ENCODE measurements at regions not wholly inside any gene's neighbourhood (a gene's known extent, or its start where the extent isn't known, plus 50 kb on each side); places are given as distances from the start of the nearest gene placed in this dataset.

GRCh38 chr6:11362564-11362963, 130.1 kb upstream of the NEDD9 start:
- H3K9me3 Mint-ChIP-seq: peaks cover 36% of the 10 kb centered on the region
- H3K27ac Mint-ChIP-seq: peak overlapping the region; percentile 67
- peaks cover 78% of the 10 kb centered on the region for H3K4me1 Mint-ChIP-seq
- H3K36me3 Mint-ChIP-seq: peaks cover 92% of the 10 kb centered on the region
- DNase-seq: no peak
- no peak overlapping the region for H3K4me3 Mint-ChIP-seq
- no peaks in the 10 kb centered on the region for H3K27me3 Mint-ChIP-seq

GRCh38 chr6:11358904-11359830, 126.7 kb upstream of the NEDD9 start:
- Mint-ChIP-seq H3K36me3 (peaks cover 91% of the 10 kb centered on the region), H3K4me3 (no peak overlapping the region)

GRCh38 chr6:11357285-11357684, 124.8 kb upstream of the NEDD9 start:
- Mint-ChIP-seq H3K36me3 (peaks cover 85% of the 10 kb centered on the region), H3K4me3 (no peak overlapping the region), H3K27ac (peak overlapping the region; percentile 55), H3K27me3 (no peaks in the 10 kb centered on the region), H3K9me3 (peaks cover 28% of the 10 kb centered on the region), H3K4me1 (peaks cover 74% of the 10 kb centered on the region)
- no peak for DNase-seq

More at GRCh38 chr6:11358904-11359830, 126.7 kb upstream of the NEDD9 start:
- DNase-seq: no peak
- H3K27me3 Mint-ChIP-seq: no peaks in the 10 kb centered on the region
- H3K27ac Mint-ChIP-seq: no peak overlapping the region
- peaks cover 73% of the 10 kb centered on the region for H3K4me1 Mint-ChIP-seq
- peaks cover 32% of the 10 kb centered on the region for H3K9me3 Mint-ChIP-seq

GRCh38 chr6:11356404-11357155, 124.1 kb upstream of the NEDD9 start:
- peaks cover 25% of the 10 kb centered on the region for H3K9me3 Mint-ChIP-seq
- peaks cover 72% of the 10 kb centered on the region for H3K4me1 Mint-ChIP-seq
- H3K4me3 Mint-ChIP-seq: no peak overlapping the region
- H3K36me3 Mint-ChIP-seq: peaks cover 85% of the 10 kb centered on the region
- no peak overlapping the region for H3K27ac Mint-ChIP-seq
- H3K27me3 Mint-ChIP-seq: no peaks in the 10 kb centered on the region
- DNase-seq: no peak

GRCh38 chr6:11353921-11354389, 121.5 kb upstream of the NEDD9 start:
- Mint-ChIP-seq H3K9me3 (peaks cover 18% of the 10 kb centered on the region), H3K27me3 (no peaks in the 10 kb centered on the region), H3K27ac (peak overlapping the region; percentile 91), H3K36me3 (peaks cover 84% of the 10 kb centered on the region), H3K4me1 (peaks cover 78% of the 10 kb centered on the region), H3K4me3 (peak overlapping the region; percentile 54)
- DNase-seq: peak; percentile 80

- DNase-seq: no peak
- Mint-ChIP-seq H3K27me3 (no peaks in the 10 kb centered on the region), H3K4me3 (no peak overlapping the region), H3K27ac (peak overlapping the region; percentile 66), H3K4me1 (peaks cover 78% of the 10 kb centered on the region), H3K9me3 (peaks cover 18% of the 10 kb centered on the region), H3K36me3 (peaks cover 78% of the 10 kb centered on the region)
Measured at GRCh38 chr6:11350294-11350693, 117.8 kb upstream of the NEDD9 start.

- Mint-ChIP-seq H3K4me3 (no peak overlapping the region), H3K27ac (peak overlapping the region; percentile 66), H3K27me3 (no peaks in the 10 kb centered on the region), H3K4me1 (peaks cover 78% of the 10 kb centered on the region), H3K36me3 (peaks cover 78% of the 10 kb centered on the region), H3K9me3 (peaks cover 18% of the 10 kb centered on the region)
- no peak for DNase-seq
Measured at GRCh38 chr6:11349880-11350279, 117.4 kb upstream of the NEDD9 start.

GRCh38 chr6:11346516-11346915, 114.0 kb upstream of the NEDD9 start:
- no peak for DNase-seq
- Mint-ChIP-seq H3K36me3 (peaks cover 81% of the 10 kb centered on the region), H3K4me3 (no peak overlapping the region), H3K9me3 (peaks cover 23% of the 10 kb centered on the region), H3K27me3 (no peaks in the 10 kb centered on the region), H3K4me1 (peaks cover 77% of the 10 kb centered on the region), H3K27ac (no peak overlapping the region)

- no peak overlapping the region for H3K27ac Mint-ChIP-seq
- no peak for DNase-seq
- H3K36me3 Mint-ChIP-seq: peaks cover 82% of the 10 kb centered on the region
- H3K9me3 Mint-ChIP-seq: peaks cover 23% of the 10 kb centered on the region
- H3K27me3 Mint-ChIP-seq: no peaks in the 10 kb centered on the region
- H3K4me3 Mint-ChIP-seq: no peak overlapping the region
- peaks cover 78% of the 10 kb centered on the region for H3K4me1 Mint-ChIP-seq
Measured at GRCh38 chr6:11345536-11345935, 113.1 kb upstream of the NEDD9 start.

- H3K27ac Mint-ChIP-seq: peak overlapping the region; percentile 91
- no peak for DNase-seq
- peaks cover 71% of the 10 kb centered on the region for H3K4me1 Mint-ChIP-seq
- no peaks in the 10 kb centered on the region for H3K27me3 Mint-ChIP-seq
- H3K9me3 Mint-ChIP-seq: peaks cover 21% of the 10 kb centered on the region
- H3K4me3 Mint-ChIP-seq: no peak overlapping the region
- peaks cover 81% of the 10 kb centered on the region for H3K36me3 Mint-ChIP-seq
Measured at GRCh38 chr6:11343963-11344723, 111.7 kb upstream of the NEDD9 start.

- peak overlapping the region; percentile 91 for H3K27ac Mint-ChIP-seq
- H3K4me3 Mint-ChIP-seq: no peak overlapping the region
- H3K4me1 Mint-ChIP-seq: peaks cover 69% of the 10 kb centered on the region
- H3K27me3 Mint-ChIP-seq: no peaks in the 10 kb centered on the region
- peaks cover 71% of the 10 kb centered on the region for H3K36me3 Mint-ChIP-seq
- no peak for DNase-seq
- peaks cover 14% of the 10 kb centered on the region for H3K9me3 Mint-ChIP-seq
Measured at GRCh38 chr6:11341867-11342266, 109.4 kb upstream of the NEDD9 start.

GRCh38 chr6:11341303-11341702, 108.8 kb upstream of the NEDD9 start:
- H3K27ac Mint-ChIP-seq: peak overlapping the region; percentile 77
- no peaks in the 10 kb centered on the region for H3K27me3 Mint-ChIP-seq
- H3K4me3 Mint-ChIP-seq: no peak overlapping the region
- H3K4me1 Mint-ChIP-seq: peaks cover 65% of the 10 kb centered on the region
- no peak for DNase-seq
- peaks cover 14% of the 10 kb centered on the region for H3K9me3 Mint-ChIP-seq
- peaks cover 70% of the 10 kb centered on the region for H3K36me3 Mint-ChIP-seq

- no peak for DNase-seq
- peak overlapping the region; percentile 58 for H3K27ac Mint-ChIP-seq
- no peak overlapping the region for H3K4me3 Mint-ChIP-seq
- H3K4me1 Mint-ChIP-seq: peaks cover 60% of the 10 kb centered on the region
- peaks cover 76% of the 10 kb centered on the region for H3K36me3 Mint-ChIP-seq
- H3K27me3 Mint-ChIP-seq: no peaks in the 10 kb centered on the region
- peaks cover 14% of the 10 kb centered on the region for H3K9me3 Mint-ChIP-seq
Measured at GRCh38 chr6:11339380-11339779, 106.9 kb upstream of the NEDD9 start.

- H3K36me3 Mint-ChIP-seq: peaks cover 65% of the 10 kb centered on the region
- peaks cover 56% of the 10 kb centered on the region for H3K4me1 Mint-ChIP-seq
- no peak for DNase-seq
- H3K27me3 Mint-ChIP-seq: no peaks in the 10 kb centered on the region
- H3K27ac Mint-ChIP-seq: no peak overlapping the region
- H3K4me3 Mint-ChIP-seq: no peak overlapping the region
- peaks cover 14% of the 10 kb centered on the region for H3K9me3 Mint-ChIP-seq
Measured at GRCh38 chr6:11337306-11337705, 104.8 kb upstream of the NEDD9 start.

- peaks cover 9% of the 10 kb centered on the region for H3K9me3 Mint-ChIP-seq
- no peak for DNase-seq
- no peaks in the 10 kb centered on the region for H3K27me3 Mint-ChIP-seq
- no peak overlapping the region for H3K27ac Mint-ChIP-seq
- no peak overlapping the region for H3K4me3 Mint-ChIP-seq
- H3K4me1 Mint-ChIP-seq: peaks cover 61% of the 10 kb centered on the region
- peaks cover 66% of the 10 kb centered on the region for H3K36me3 Mint-ChIP-seq
Measured at GRCh38 chr6:11335826-11336225, 103.4 kb upstream of the NEDD9 start.

All from activated naive CD8-positive, alpha-beta T cell treated with anti-CD3 and anti-CD28 coated beads for 36 hours (primary cell).